ENCODE measurements at regions not wholly inside any gene's neighbourhood (a gene's known extent, or its start where the extent isn't known, plus 50 kb on each side); places are given as distances from the start of the nearest gene placed in this dataset.

DNA sequence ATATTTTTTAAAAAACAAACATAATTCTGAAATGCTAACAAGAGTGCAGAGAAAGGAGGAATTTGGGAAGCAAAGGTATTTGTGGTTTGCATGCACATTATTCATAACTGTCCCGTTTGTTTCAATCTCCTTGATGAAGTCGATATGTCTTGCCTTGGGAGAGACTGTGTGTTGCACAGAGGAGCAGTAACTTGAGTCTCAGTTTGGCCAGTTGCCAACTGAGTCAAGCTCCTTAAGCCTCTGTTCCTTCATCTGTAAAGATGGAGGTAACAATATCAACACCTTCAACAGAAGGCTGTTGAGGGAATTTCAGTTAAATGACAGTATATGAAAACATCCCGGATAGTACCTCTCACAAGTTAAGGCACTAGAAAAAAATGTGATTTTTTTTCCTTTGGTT, 226.2 kb downstream of the ASXL3 start:
- TF ChIP-seq, protein P1, sequence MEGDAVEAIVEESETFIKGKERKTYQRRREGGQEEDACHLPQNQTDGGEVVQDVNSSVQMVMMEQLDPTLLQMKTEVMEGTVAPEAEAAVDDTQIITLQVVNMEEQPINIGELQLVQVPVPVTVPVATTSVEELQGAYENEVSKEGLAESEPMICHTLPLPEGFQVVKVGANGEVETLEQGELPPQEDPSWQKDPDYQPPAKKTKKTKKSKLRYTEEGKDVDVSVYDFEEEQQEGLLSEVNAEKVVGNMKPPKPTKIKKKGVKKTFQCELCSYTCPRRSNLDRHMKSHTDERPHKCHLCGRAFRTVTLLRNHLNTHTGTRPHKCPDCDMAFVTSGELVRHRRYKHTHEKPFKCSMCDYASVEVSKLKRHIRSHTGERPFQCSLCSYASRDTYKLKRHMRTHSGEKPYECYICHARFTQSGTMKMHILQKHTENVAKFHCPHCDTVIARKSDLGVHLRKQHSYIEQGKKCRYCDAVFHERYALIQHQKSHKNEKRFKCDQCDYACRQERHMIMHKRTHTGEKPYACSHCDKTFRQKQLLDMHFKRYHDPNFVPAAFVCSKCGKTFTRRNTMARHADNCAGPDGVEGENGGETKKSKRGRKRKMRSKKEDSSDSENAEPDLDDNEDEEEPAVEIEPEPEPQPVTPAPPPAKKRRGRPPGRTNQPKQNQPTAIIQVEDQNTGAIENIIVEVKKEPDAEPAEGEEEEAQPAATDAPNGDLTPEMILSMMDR (IDR thresholded peaks at IDR 0.05) = no peak
- TF ChIP-seq POLR2A (IDR thresholded peaks at IDR 0.05) (no peak), POLR2AphosphoS5 (IDR thresholded peaks at IDR 0.05) (no peak)

Measured in gastroesophageal sphincter (tissue), 3 donors.